Kidney glomerular epithelial cell (primary cell): ENCODE measurements at regions not wholly inside any gene's neighbourhood (a gene's known extent, or its start where the extent isn't known, plus 50 kb on each side); places are given as distances from the start of the nearest gene placed in this dataset.

Experiments used
- DNase-seq: peaks from one replicate; lab custom pipeline; 2025; lab: John Stamatoyannopoulos, UW

DNA sequence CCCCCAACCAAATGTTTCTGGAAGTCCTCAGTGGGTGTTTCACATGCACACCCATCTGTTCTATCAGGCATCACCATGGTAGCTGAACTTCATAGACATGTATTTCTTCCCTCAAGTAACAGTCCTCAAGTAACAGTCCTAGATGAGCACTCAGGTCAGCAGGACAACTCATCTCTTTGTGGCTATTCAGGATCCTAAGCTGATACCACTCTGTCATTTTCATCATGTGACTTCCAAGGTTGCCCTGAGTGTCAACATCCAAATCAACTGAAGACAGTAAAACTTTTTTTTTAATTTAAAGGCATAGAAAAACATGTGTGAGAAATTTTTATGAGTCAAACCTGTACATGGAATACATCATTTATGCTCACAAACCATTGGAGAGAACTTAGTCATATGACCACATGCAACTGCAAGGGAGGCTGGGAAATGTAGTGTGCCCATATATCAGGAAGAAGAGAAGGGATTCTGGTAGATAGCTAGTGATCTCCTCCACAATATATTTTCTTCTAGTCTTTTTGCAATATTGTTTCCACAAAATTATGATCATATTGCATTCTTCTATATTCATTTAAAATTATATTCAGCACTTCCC lies 64.2 kb upstream of the FST start:
- no peak for DNase-seq

DNA sequence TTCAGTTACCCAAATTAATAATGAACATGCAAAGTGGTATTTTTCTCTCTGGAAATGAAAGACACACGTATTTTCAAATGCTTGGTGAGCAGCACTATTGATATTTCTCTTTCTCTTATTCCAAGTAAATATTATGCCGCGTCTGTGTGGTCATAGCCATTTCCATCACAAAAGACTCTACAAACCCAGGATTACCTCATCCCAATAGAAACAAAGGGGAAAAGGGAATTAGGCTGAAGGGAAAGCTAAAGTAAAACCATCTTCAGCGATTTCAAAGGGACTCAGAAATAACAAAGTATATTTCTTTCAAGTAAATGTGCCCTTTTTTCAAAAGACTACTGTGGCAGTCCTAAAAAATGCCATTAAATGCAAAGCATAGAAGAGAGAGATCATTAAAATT lies 62.0 kb upstream of the FST start:
- DNase-seq = no peak

DNA sequence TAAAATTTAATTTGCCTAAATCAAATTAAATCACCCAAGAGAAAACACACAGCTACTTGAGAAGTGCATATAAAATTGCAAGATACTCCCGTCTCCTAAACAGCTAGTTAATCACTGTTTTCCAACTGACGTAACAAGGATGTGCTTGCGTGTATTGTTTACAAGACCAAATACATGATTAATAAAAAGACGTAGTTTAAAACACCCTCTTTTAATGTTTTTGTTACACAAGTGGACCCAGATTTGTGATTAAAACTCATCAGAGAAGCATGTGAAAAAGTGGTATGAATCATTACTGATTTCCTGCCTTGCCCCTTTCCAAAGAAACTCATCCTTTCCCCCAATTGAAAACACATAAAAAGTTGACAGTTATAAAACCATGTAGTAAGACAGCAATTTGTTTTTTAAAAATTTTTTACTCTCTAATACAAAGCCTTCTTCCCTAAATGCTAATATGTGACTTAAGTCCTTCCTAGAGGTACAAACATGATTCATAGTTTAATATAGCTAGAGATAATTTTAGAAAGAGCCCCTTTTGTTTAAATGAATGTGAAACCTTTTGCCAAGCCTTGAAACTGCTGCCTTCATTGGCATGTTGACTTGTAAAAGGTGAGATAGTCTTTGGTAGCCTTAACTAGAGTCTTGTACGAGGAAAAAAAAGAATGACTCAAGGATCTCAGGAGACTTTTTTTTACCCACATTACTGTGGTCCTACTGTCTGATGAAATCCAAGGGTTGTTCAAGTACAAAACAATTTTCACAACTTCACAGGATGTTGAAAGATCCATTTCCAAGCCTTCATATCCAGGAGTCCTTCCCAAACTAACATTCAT lies 61.4 kb upstream of the FST start:
- DNase-seq = peak; percentile 23

DNA sequence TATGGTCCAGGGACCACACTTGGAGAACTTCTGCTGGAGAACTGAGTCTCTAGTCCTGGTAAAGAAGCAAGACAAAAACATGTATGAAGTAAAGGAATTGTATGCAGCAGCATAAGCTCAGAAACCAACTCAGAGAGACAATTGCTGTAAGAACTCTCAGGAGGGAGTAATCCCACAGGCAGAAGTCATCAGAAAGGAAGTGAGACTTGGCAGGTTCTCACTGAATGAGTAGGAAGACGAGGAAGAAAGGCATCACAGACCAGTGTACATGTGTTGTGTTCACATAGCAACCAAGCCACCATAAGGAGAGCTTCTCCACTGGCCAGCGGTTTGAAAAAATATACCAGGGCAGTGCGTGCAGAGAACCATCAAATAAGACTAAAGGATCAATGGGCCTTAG lies 57.9 kb upstream of the FST start:
- DNase-seq = no peak

DNA sequence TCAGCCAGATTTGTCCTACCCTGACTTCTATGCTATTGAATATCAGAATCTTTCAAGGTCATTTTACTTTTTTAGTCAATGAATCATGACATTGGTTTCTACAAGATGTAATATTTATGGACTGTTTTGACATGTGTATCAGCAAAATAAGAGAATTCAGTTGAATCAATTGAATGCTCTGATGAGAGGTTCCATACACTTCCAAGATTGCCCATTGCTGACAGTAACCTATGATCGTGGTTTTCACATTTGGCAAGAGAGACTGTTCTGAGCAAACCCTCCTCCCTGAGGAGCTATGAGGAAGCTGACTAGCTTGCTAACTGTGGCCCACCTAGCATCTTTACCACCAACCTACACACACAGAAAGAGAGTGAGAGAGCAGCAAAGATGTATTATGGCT lies 56.7 kb upstream of the FST start:
- no peak for DNase-seq

DNA sequence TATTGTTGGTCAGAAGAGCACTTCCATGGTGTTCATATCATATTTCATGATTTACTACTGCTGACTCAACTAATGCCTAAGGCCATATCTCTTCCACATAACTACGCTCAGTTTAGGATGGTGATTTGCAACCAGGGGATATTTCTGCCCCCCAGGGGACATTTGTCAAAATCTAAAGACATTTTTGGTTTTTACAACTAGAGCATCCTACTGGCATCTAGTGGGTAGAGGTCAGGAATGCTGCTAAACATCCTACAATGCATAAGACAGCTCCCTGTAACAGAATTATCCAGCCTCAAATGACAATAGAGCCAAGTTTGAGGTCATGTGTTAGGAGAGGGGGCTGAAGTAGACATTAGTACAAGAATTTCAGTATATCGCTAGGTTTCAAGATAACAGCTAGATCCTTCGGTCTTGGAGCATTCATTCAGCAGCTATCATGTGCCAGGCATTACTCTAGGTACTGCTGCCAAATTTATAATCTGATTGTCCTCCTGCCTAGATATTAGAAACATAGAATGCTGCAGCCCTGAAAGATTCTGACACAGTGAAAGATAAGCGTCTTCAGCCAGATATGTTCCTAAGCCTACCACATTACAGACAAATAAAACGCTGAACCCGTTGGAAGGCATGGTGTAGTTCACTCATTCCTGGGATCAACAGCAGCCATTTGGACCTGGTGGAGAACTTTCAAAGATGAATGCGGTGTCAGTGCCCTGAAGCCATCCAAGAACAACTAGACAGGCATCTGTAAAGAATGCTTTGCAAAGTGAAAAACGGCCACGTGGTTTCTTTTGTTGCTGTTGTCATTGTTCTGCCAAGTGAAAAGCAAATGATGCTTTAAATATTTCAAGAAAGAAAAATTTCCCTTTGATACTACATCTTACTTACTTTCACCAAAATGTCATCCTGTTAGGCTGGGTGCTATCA lies 55.5 kb upstream of the FST start:
- no peak for DNase-seq

DNA sequence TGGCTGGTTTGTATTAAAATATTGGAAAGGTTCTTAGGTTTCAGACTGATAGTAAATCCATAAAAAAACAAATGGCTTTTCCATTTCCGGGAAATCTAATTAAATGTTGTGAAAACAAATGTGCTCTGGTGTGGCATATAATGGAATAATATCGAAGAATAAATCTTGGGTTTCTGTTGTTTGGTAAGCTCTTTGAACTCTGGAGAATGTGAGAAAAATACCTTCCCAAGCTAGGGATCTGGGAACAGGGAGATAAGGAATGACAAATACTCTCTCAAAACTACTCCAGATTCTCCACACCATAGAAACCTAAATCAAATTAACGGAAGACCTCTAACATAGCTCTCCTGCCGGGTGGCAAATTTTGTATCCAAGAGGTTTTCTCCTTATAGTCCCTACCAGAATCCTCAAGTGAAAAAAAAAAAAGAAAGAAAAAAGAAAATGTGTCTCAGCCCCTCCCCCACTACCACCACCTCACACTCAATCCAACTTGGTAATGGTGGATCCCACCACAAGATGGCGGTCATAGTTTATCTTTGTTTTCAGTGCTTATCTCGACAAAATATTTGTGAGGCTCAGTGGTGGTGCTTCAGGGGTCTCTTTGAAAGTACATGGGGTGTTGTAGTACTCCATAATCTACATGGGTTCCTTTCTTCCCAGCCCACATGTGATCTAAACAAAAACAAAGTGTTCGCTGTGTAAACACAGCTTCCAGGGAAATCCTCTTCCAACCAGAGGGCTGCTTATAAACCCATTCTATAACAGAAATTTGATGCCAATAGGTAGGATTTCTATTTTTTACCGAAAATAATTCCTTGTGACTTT lies 54.5 kb upstream of the FST start:
- no peak for DNase-seq

DNA sequence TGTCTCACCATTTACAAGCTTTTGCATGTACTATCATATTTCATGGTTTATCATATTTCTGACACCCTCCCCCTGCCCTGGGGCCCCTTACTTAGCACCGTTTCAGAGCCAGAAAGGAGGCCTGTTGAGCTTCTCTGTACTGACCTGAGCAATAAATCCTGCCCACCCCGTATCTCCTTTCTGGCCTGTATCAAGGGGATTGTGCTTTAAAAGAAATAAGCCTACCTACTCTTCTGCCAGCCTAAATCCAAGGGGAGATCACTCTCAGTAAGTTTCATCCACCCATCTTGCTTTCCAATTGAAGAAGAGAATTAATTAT lies 54.0 kb upstream of the FST start:
- DNase-seq = no peak

DNA sequence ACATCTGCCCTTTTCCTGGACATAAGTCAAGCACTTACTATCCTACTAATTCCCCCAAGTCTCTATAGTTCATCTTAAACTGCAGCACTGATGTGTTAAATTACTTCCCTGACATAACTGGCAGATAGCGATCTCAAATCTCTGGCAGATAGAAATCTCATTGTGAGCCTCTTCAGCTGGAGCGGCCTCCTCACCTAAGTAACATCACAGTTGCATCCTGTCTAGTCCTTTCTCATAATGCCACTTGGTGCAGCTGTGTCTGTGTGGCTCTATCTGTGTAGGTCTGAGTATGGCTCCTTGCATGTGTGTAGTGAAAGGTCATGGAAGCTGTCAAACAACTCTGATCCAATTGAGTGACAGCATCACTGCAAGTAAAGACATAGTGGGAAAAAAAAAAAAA lies 53.6 kb upstream of the FST start:
- DNase-seq = no peak

DNA sequence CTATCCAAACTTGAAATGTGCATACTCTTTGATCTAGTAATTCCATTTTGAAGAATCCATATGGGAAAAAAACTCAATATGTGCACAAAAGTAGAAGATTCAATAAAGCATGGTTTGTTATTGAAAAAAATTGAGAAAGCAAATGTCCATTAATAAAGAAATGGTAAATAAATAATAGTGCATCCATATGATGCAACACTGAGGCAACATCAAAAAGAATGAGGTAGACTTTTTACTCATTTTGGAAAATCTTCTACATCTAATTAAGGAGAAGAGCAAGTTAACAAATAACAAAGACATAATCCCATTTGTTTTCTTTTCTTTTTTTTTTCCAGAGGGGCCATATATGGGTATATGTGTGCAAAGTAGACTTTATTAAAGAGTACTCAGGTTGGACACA lies 52.5 kb upstream of the FST start:
- DNase-seq = no peak

DNA sequence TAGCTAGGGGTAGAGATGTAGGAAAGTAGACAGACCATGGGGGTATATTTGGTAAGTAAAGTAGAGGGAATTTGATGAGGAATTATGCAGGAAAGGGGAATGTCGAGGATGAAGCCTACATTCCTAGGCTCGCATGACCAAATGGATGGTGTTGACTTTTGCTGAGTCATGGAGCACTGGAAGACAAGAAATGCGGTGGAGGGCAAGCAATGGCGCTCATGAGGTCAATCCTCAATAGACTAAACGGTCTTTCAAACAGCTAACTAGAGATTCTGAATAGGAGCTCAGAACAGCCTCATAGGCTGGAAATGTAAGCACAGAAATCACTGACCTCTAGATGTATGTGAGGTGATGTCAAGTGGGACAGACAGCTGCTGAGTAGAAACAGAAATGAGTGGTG lies 50.7 kb upstream of the FST start:
- DNase-seq = peak; percentile 3

DNA sequence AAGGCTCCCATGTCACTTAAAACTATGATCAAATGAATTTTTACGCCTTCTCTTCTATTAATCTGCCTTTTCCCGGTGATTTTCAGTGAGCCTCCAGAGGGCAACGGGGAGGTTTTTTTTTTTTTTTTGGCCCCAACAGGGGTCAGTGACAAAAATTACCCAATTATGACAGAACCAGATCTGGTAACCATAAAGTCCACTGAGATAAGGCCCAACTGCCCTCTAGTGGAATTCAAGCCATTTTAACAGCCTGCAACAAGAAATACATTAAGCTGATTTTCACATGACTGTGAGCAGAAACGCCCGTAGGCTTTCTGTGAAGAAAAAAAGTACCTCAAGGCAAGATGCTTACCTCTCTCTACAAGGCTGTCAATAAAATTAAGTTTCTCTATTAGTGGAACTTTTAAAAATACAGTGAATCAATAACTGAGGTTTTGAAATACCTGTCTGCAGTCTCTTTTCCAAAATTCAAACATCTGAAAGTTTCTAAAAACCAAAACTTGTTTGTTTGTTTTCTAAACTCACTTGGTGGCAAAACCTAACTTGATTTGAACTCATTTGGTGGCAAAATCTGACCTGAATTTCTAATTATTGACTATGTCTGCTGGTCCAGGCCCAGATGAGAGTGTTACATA lies 49.7 kb upstream of the FST start:
- DNase-seq = peak; percentile 4
